OCI-LY7 (cell line): ENCODE measurements at regions not wholly inside any gene's neighbourhood (a gene's known extent, or its start where the extent isn't known, plus 50 kb on each side); places are given as distances from the start of the nearest gene placed in this dataset.

ENCODE experiments used
- CTCF ChIP-seq: fragments of 200-600 bp; sonication (generic); conservative IDR thresholded peaks from 2 replicates; pipeline ENCODE4 v1.5.1; 2014; ENCODE audit warnings: mild to moderate bottlenecking, antibody characterized with exemption, low read length, moderate library complexity, mixed read lengths
- EZH2phosphoT487 ChIP-seq: fragments of 200-600 bp; sonication (generic); IDR thresholded peaks from 2 replicates; pipeline ENCODE4 v1.6.1; 2018; ENCODE audit warnings: low read depth, borderline replicate concordance, mild to moderate bottlenecking, mixed run types, antibody characterized with exemption, low read length, moderate library complexity, mixed read lengths

GRCh38 chr14:57073986-57074385, 194.7 kb downstream of the EXOC5 start:
- TF ChIP-seq CTCF = no peak
- no peak for TF ChIP-seq EZH2phosphoT487
